GM12872 (cell line): ENCODE measurements at regions not wholly inside any gene's neighbourhood (a gene's known extent, or its start where the extent isn't known, plus 50 kb on each side); places are given as distances from the start of the nearest gene placed in this dataset.

Experiments used
- TF ChIP-seq, protein P1 (sequence below): IDR thresholded peaks from 3 replicates; pipeline ENCODE4 v1.5.1; 2011; ENCODE audit warnings: low read depth, mild to moderate bottlenecking, low read length, moderate library complexity; ENCODE audit not compliant: insufficient read depth

- TF ChIP-seq, protein P1, sequence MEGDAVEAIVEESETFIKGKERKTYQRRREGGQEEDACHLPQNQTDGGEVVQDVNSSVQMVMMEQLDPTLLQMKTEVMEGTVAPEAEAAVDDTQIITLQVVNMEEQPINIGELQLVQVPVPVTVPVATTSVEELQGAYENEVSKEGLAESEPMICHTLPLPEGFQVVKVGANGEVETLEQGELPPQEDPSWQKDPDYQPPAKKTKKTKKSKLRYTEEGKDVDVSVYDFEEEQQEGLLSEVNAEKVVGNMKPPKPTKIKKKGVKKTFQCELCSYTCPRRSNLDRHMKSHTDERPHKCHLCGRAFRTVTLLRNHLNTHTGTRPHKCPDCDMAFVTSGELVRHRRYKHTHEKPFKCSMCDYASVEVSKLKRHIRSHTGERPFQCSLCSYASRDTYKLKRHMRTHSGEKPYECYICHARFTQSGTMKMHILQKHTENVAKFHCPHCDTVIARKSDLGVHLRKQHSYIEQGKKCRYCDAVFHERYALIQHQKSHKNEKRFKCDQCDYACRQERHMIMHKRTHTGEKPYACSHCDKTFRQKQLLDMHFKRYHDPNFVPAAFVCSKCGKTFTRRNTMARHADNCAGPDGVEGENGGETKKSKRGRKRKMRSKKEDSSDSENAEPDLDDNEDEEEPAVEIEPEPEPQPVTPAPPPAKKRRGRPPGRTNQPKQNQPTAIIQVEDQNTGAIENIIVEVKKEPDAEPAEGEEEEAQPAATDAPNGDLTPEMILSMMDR: no peak
Observed at GRCh38 chr12:92046557-92047392, 98.9 kb downstream of the BTG1 start.

GRCh38 chr12:92045852-92046251, 99.8 kb downstream of the BTG1 start:
- TF ChIP-seq, protein P1: no peak

DNA sequence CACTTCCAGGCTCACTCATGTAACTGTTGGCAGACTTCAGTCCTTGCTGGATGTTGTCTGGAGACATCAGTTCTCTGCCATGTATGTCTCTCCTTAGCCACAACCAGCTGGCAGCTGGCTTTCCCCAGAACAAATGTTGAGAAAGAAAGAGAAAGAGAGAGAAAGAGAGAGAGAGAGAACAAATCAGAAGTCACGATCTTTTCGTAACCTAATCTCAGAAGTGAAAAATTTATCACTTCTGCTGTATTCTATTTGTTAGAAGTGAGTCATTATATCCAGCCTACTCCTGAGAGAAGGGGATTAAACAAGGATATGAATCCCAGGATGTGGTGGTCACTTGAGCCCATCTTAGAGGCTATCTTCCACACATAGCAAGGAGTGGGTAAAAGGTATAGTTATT, 101.2 kb downstream of the BTG1 start:
- TF ChIP-seq, protein P1: no peak

DNA sequence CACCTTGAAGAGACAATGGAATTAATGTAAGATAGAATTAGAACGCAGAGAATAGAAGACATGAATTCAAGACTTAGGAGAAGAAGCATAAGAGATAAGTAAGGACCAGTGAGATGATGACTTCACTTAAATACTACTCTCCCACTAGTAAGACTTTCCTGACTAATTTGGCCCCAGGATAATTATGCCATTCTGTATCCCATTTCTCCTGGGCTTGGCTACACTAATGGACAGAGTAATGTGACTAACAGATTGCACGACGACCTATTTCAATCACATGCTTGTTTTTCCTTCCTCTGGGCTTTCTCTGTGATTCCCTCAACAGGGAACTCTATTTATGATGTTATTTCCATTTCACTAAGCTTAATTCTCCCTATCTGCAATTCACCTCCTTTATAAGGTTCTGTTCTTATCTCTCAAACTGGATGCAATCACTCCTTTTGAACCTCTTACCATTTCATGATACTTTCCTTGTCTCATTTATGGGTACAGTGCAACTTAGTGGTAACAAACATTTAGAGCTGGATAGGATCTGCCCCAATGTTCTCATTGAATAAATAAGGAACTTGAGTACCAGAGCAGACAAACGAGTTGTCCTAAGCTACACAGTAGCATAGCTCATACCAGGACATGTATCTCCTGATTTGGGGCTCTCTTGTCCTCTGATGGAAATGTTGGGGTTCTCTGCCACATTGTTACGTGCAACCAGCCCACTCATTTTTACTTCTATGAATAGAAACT, 102.7 kb downstream of the BTG1 start:
- TF ChIP-seq, protein P1: no peak

DNA sequence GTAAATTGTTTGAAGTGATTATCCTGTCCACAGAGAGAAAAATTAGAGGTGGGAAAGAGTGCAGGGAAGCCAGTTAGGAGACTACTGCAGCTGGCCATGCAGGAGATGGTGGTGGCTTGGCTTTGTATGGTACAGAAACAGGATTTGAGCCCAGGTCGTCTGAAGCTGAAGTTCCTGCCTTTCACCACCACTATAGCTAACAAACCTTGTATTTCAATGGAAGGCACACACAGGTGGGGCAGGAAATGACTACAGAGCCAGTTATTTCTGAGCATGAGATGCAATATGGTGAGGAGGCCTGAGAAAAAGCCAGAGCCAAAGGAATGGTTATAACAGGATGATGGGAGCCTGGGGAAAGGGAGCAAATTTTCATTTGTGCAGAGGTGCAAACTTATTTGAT, 103.9 kb downstream of the BTG1 start:
- TF ChIP-seq, protein P1: no peak

DNA sequence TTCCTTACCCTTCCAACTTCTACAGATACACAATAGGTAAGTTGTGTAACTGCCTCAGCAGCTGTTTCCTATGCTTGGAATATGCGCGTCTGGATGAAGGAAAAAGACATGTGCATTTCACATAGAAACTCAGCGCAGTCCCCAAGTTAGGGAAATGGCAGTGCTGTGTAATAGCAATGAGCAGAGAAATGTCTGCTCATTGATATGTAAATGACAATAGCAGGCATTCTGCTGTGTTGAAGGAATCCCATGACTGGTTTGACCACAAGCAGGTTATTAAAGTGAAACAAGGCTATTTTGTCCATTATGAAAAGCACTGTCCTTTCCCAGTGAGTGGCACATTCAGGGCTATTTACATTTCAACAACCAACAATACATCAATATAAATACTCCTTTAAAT, 106.6 kb downstream of the BTG1 start:
- TF ChIP-seq, protein P1: no peak

GRCh38 chr12:92038476-92038875, 107.2 kb downstream of the BTG1 start:
- TF ChIP-seq, protein P1: no peak
